ENCODE measurements at regions not wholly inside any gene's neighbourhood (a gene's known extent, or its start where the extent isn't known, plus 50 kb on each side); places are given as distances from the start of the nearest gene placed in this dataset.

- DNase-seq: no peak
These were observed 78.7 kb downstream of the SIK1 start for GRCh38 chr21:43348170-43348766.

- DNase-seq: no peak
These were observed 79.3 kb downstream of the SIK1 start for GRCh38 chr21:43347461-43348169.

- DNase-seq: no peak
These were observed 80.4 kb downstream of the SIK1 start for GRCh38 chr21:43346551-43346950.

DNA sequence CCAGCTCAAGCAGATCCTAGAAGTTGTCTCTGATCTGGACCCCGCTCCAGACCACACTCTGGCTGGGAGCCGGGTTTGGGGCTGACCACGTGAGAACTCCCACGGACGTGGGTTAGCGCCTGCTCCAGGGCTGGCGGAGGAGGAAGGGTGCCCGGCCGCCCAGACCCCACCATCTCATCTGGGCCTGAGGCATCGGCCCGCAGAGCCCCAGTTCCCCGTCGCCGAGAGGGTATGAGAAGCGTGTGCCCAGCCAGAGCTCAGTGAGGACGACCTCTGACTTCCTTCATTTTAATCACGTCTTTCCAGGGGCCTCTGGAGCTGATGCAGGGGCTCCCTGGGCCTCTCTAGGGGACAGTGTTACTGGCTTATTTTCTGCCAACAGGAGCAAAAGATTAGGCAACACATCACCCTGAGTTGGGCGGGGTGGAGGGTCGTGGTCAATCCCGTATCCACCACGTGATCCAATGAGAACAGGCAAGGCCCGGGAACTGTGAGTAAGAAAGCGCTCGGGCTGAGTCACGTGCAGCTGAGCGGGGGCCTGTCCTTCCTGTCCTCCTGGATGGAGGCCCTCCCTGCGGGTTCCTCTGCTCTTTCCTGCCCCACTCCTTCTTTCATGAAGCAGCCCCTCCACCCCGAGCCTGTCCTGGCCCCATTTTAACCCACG lies 81.1 kb downstream of the SIK1 start:
- no peak for DNase-seq

DNA sequence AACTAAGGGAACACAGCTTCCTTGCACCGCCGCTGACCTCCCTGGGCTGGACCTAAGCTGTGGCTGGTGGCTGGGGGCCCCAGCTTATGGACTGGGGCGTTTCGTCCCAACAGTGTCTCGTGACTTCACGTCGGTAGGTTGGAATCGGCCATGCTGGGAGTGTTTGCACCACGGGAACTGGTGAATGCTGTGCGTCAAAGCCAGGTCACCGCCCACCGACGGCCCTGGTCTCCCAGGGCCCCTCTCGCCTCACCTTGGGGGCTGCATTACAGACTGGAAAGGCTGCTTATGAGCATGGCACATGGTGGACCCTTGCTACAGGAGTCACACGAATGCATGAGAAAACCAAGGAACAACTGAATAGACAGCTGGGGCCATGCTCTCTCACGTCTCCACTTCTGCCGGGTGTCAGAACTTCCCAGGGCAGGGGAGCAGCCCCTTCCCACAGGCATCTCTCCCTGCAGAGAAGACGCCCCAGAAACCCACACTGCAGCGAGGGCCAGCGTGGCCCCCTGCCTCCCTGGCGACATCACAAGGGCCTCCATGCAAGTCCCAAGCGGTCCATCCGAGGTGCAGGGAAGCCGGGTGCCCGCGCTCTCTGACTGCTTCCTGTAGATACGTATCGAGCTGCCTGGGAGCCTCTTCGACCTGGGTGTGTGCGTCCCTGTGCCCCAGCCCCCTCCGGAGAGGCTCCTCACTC lies 81.7 kb downstream of the SIK1 start:
- no peak for DNase-seq

DNA sequence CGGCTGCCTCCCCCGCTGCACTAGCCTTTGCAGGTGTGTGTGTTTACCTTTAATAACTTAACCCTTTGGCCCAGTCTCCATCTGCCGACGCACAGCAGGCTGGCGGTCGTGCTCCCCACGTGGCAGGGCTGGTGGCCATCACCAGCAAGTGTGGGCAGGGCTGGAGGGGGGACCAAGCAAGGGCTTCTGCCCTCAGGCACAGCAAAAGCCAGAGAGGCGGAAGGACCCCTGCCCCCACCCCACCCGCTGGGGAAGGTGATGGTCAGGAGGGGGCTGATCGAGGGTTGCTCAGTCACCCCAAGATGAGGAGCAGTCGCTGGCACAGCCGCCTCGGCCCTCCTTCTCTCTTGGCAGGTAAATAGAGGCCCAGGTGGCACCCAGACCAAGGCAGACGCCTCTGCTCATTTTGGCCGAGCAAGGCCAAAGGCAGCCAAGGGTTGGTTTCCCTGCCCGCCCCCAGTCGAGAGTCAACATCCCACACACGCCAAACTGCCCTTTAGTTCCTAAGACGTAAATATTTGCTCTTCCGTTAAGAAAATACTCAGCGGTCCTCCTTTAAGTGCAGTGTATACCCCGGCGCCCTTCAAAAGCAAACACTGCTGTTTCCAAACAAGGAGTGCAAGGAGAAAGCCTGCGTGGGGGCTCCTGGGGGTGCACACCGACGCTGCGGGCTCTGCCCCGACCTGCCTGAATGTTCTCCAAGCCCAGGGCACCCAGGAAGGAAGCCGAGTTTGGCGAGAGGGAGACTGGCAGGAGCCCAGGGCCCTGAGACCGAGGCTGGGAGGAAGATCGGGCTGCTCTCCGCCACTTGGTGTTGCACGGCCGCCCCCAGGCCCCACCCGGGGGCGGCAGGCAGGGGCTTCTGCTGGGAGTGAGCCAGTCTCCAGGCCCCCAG lies 82.7 kb downstream of the SIK1 start:
- no peak for DNase-seq

DNA sequence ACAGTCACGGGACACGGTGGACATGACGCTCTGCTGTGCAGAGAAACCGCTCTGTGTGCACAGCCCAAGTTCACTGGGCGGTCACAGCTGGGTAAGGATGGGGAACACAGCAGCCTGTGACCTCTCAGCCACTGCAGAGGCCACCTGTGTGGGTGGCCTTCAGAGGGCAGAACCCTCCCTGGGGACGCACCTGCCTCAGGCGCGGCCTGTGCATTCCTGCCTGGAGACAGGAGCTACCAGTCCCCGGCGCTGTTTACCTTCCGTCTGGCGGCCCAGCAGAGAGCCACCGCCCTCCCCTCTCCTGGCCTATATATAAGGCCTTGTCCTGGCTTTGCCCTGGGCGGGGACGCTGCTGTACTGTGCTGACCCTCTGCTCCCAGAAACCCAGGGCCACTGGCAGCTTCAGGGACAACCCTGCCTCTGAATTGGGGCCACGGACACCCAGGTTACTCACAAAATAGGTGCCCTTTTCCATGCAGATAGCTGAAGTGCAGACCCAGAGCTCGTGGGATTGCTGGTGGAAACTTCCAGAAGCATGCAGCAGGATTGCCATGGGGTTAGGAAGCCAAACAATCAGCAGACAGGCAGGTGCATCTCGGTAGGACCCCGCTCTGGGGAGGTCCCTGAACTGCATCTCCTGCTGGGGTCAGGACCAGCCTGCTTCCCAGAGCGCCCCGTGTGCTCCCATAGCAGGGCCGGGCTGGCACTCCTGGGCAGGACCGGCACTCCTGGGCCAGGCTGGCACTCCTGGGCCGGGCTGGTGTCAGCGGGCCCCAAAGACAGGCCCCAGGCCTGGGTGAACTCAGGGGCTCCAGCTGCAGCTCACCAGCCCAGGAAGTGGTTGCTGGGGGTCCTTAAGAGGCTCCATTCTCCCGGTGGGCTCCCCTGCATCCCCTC lies 83.6 kb downstream of the SIK1 start:
- no peak for DNase-seq

DNA sequence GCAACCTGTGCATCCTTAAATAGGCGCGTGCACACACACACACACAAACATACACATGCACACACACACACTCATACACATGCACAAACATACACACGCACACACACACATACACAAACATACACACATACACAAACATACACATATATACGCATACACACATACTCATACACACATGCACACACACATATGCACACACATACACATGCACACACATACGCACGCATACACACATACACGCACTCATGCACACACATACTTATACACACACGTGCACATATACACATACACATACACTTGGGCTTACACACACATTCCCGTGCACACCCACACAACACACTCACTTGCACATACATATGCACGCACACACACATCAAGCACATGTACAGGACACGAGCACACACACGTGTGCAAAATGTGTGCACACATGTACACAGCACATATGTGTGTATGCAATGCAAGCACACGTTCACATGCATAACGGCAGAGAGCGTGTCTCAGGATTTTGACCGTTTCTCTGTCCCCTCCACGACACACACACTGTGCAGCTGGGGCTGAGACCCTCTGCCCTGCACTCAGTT lies 84.5 kb downstream of the SIK1 start:
- DNase-seq: no peak

DNA sequence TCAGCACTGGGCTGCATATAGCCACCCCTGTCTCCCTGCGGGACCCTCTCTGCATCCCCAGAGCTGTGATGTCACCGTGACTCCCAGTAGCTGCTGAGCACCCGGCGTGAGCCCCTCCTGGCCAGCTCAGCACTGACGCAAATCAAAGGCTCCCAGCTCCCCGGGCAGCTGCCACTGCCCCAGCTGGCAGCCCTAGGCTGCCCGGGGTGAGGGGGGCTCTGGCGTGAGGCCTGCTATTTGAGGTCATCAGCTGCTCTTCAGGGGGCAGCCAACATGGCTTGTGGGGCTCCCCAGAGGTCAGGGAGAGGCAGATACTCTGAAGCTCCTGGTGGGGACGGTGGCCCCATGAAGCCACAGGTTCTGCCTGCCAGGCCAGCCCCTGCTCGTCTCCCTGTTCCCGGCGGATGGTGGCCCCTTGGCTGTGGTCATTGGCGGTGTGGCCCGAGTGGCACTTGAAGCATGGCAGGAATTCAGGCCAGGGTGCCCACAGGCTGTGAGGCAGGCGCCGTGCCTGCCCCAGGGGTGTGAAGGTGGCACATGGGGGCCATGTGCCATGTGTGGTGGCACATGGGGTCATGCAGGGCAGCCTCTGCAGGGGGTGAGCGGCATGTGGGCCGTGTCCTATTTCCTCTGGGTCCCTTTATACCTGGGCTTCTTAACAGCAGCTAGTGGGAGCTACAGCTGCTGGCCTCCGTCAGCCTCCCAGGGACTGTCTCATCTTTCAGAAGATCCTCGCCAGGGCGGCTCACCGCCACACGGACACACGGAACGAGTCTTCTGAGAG lies 85.4 kb downstream of the SIK1 start:
- DNase-seq: no peak

DNA sequence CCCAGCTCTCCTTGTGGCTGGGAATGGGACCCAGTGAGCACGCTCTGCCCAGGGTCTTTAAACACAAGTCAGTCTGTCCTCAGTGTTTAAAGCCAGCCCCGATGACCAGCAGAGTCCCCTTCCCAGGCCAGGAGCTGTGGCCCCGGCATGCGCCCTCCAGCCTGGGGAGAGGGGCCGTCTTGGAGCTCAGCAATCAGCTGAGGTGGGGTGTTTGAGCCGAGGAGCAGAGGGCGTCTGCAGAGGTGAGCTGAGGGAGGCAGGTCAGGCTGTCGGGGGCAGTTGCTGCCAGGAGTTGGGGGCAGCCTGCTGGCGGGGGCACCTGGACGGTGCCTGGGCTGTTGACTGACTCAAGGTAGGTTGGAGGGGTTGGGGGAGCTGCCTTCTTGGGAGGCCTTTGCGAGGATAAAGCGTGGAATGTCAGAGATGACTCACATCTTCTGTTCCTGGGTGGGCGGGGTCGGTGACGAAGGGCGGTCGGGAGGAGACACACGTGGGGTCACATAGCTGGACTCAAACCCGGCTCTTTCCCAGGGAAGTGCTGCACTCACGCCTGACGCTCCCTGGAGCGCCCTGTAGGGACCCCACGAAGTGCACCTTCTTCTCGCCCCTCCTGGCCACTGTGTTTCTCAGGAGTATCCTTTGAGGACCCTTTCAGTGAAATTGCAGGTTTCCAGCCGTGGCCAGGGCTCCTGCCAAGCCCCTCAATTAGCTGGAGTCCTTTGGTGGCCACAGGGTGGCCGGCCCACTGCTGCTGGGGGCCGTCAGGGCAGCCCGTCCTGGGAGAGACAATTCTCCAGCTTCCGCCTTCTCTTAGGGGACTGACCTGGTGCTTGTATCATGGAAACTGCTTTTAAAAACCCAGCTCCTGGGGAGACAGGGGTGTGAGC lies 86.2 kb downstream of the SIK1 start:
- no peak for DNase-seq

DNA sequence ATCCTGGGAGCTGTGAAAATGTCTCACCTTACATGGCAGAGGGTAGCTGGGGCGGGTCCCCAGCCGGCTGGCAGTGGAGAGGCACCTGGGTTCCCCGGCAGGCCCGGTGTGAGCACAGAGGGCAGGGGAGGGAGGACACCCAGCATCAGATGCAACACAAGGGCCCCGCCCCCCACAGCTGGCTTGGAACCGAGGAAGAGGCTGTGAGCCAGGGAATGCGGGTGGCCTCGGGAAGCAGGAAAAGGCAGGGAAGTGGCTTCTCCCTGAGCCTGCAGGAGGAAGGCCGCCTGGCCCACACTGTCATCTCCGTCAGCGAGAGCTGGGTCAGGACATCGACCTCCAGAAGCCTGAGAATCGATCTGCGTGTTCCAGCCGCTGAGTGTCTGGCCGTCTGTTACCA lies 87.3 kb downstream of the SIK1 start:
- no peak for DNase-seq

DNA sequence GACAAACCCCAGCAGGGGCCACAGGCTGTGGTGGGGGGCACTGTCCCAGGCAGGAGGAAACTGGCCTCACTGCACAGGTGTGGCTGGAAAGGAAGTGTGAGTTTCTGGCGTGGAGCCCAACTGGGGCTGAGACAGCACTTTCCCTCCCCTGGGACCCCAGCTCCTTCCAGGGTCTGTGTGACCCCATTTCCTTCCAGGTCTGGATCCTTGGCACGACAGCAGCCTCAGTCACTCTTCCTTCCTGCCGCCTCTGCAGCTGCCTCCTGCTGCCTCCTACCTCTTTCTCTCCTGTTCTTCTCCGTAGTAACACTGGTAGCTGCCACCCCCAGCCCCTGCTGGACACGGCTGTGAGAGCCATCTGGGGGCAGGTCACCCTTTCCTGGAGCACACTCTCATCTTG lies 88.0 kb downstream of the SIK1 start:
- DNase-seq: no peak

DNA sequence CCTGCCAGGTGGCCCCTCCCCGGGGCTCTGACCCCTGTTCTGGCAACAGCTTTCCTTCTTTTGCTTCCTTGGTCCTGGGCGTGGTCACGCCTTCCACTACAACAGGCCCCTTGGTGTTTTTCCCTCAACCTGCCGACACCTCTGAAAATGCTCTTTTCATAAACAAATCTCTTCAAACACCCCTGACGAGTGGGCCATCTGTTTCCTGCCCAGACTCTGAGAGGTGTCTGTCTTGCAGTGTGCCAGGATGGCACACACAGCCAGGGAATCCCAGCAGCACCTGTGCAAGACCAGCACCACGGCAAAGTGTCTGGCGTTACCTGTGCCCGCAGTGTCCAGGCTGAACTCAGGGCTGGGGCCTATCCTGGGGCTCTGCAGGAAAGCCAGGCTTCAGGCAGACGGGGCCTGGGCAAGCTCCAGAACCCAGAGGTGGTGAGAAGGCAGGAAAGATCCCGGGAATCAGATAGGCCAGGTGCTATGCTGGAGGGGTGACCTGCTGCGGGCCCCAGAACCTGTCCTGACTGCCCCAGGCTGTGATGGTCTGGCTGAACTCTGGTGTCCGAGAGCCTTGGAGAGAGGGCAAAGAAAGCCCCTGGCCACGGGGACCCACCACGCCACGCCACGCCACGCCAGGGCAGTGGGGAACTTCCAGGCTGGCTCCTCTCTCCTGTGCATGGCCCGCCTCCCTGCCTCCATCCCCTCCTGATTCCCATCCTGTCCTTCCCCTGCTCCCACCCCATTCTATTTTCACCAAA lies 88.9 kb downstream of the SIK1 start:
- DNase-seq: no peak

DNA sequence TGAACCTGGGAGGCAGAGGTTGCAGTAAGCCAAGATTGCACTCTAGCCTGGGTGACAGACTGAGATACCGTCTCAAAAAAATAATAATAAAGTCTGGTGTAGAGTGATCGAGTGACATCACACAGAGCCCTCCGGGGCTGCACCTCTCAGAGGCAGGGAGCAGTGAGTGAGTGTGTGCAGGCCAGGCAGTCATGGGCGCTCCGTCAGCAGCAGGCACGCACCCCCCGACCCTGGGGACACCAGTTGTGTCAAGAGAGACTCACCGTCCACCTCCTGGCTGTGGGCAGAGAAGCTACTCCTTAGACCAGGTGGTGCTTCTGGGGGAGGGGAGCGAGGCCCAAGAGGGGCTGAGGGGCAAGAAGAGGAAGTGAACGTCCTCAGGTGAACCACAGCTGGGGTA lies 91.8 kb downstream of the SIK1 start:
- no peak for DNase-seq

GRCh38 chr21:43334214-43334958 lies 92.5 kb downstream of the SIK1 start:
- DNase-seq: no peak

DNA sequence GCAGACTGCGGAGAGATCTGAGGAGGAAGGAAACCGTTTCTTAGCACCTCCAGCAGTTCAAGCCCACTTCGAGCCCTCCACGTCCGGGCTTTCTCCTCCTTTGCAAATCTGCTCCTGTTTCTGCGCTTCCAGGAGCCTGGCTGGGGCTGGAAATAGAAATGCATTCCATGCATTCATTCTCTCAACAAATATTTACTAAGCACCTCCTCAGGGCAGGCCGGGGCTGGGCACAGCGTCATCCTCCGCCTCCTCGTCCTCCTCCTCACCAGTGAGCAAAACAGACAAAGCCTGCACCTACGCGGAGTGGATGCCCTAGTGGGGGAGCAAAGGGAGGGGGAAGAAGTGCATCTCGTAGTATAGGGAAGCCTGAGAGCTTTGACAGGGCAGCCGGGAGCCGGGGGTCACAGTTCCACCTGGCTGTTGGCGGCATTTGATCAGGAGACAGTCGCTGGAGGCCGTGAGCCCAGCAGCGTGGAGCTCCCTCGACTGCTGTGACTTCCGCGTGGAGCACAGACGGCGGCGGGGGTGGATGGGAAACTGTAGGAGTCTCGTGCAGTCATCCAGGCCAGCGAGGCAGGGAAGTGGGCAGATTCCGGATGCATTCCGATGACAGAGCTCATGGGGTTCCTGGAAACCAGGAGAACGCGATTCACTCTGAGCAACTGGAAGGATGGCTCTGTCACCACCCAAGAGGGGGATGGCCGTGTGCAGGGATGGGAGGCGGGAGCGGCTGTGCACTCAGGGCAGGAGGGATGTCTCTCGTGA lies 93.5 kb downstream of the SIK1 start:
- no peak for DNase-seq

GRCh38 chr21:43332861-43333297 lies 94.1 kb downstream of the SIK1 start:
- no peak for DNase-seq
